ENCODE measurements at regions not wholly inside any gene's neighbourhood (a gene's known extent, or its start where the extent isn't known, plus 50 kb on each side); places are given as distances from the start of the nearest gene placed in this dataset.
"Not testable (repeated sequence)": the region's sequence is repeated elsewhere in the genome, so short reads cannot be mapped to it uniquely, and the experiment has no call there.

GRCh38 chr2:242098445-242099128, 229.1 kb downstream of the RTP5 start:
- CTCF ChIA-PET, result no interaction called here
- peaks cover 0 to 25% (median 0%) of the 10 kb centered on the region in 3 experiments for H3K36me3 ChIP-seq (ENCODE audit: control insufficient read depth in 2 of 3, insufficient read depth in 3 of 3, low read length in 3 of 3)
- peak; percentile 88 for ATAC-seq
- no peak overlapping the region for H3K27ac ChIP-seq (ENCODE audit: low read depth, low read length)
- peaks cover 0 to 34% (median 25%) of the 10 kb centered on the region in 7 donors for H3K4me1 Mint-ChIP-seq
- H3K27me3 ChIP-seq (ENCODE audit: control insufficient read depth in 2 of 2, insufficient read depth in 2 of 2, low read length in 2 of 2), result no peaks in the 10 kb centered on the region
- no peaks in the 10 kb centered on the region for H3K9me3 Mint-ChIP-seq
- POLR2A ChIA-PET, result interaction anchor here (0.7 kb wide), 1 partner anchor 27 kb away, joined by 3 read pairs; no protein-coding TSS in a partner anchor
- no peaks in the 10 kb centered on the region for H3K4me1 ChIP-seq (ENCODE audit: control insufficient read depth in 2 of 2, insufficient read depth in 2 of 2, low read length in 2 of 2)
- no peak overlapping the region for H3K27ac Mint-ChIP-seq
- H3K9me3 ChIP-seq (ENCODE audit: control insufficient read depth in 2 of 3, low read length in 3 of 3), result no peaks in the 10 kb centered on the region
- peaks cover 3 to 37% (median 28%) of the 10 kb centered on the region in 5 donors for H3K36me3 Mint-ChIP-seq
- no peaks in the 10 kb centered on the region for H3K27me3 Mint-ChIP-seq
- H3K4me3 ChIP-seq (ENCODE audit: low read length), result no peak overlapping the region
- no peak for DNase-seq
- intact Hi-C loops (cut with micrococcal nuclease), result no loop called here
- no peak overlapping the region for H3K4me3 Mint-ChIP-seq

DNA sequence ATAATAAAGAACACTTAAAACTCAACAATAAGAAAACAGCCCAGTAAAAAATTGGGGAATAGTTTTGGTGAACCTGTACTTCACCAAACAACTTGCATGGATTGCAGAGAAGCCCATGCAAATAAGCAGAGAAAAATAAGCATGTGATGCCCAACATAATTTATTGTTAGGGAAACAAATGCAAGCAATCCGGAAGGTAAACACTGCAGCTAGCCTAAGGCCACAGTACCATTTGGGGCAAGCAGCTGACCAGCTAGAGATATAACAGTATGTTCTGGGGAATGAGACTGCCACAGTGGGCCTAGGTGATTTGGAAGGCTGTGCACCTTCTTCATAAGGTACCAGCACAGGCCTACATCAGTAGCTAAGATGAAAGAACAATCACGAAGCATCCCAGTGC, 233.6 kb downstream of the RTP5 start:
- H3K4me3 Mint-ChIP-seq; POLR2A ChIA-PET; H3K27ac ChIP-seq (ENCODE audit: low read depth, low read length); H3K27me3 ChIP-seq (ENCODE audit: control insufficient read depth in 2 of 2, insufficient read depth in 2 of 2, low read length in 2 of 2); H3K9me3 ChIP-seq (ENCODE audit: control insufficient read depth in 2 of 3, low read length in 3 of 3); H3K4me3 ChIP-seq (ENCODE audit: low read length); H3K27ac Mint-ChIP-seq; H3K27me3 Mint-ChIP-seq; H3K9me3 Mint-ChIP-seq; H3K4me1 ChIP-seq (ENCODE audit: control insufficient read depth in 2 of 2, insufficient read depth in 2 of 2, low read length in 2 of 2); DNase-seq; ATAC-seq; CTCF ChIA-PET; intact Hi-C loops (cut with micrococcal nuclease): not testable (repeated sequence)
- peaks cover 3 to 33% (median 26%) of the 10 kb centered on the region in 7 donors for H3K4me1 Mint-ChIP-seq
- H3K36me3 Mint-ChIP-seq, result peaks cover 0 to 50% (median 44%) of the 10 kb centered on the region in 5 donors
- peaks cover 0 to 21% (median 0%) of the 10 kb centered on the region in 3 experiments for H3K36me3 ChIP-seq (ENCODE audit: control insufficient read depth in 2 of 3, insufficient read depth in 3 of 3, low read length in 3 of 3)

- Mint-ChIP-seq H3K36me3 (peaks cover 0 to 44% (median 34%) of the 10 kb centered on the region in 5 donors), H3K4me1 (peaks cover 3 to 30% (median 22%) of the 10 kb centered on the region in 7 donors)
- H3K27ac Mint-ChIP-seq; H3K4me1 ChIP-seq (ENCODE audit: control insufficient read depth in 2 of 2, insufficient read depth in 2 of 2, low read length in 2 of 2); H3K9me3 Mint-ChIP-seq; POLR2A ChIA-PET; H3K27me3 Mint-ChIP-seq; H3K4me3 ChIP-seq (ENCODE audit: low read length); ATAC-seq; DNase-seq; H3K4me3 Mint-ChIP-seq; H3K27ac ChIP-seq (ENCODE audit: low read depth, low read length); intact Hi-C loops (cut with micrococcal nuclease); H3K9me3 ChIP-seq (ENCODE audit: control insufficient read depth in 2 of 3, low read length in 3 of 3); H3K27me3 ChIP-seq (ENCODE audit: control insufficient read depth in 2 of 2, insufficient read depth in 2 of 2, low read length in 2 of 2); CTCF ChIA-PET: not testable (repeated sequence)
- H3K36me3 ChIP-seq (ENCODE audit: control insufficient read depth in 2 of 3, insufficient read depth in 3 of 3, low read length in 3 of 3), result peaks cover 0 to 13% (median 0%) of the 10 kb centered on the region in 3 experiments
These were observed 234.8 kb downstream of the RTP5 start for GRCh38 chr2:242104202-242104956.

- H3K9me3 Mint-ChIP-seq; H3K9me3 ChIP-seq (ENCODE audit: control insufficient read depth in 2 of 3, low read length in 3 of 3); H3K27ac ChIP-seq (ENCODE audit: low read depth, low read length); H3K36me3 ChIP-seq (ENCODE audit: control insufficient read depth in 2 of 3, insufficient read depth in 3 of 3, low read length in 3 of 3); H3K27me3 ChIP-seq (ENCODE audit: control insufficient read depth in 2 of 2, insufficient read depth in 2 of 2, low read length in 2 of 2); CTCF ChIA-PET; H3K4me3 Mint-ChIP-seq; H3K27me3 Mint-ChIP-seq; ATAC-seq; H3K27ac Mint-ChIP-seq; H3K4me1 ChIP-seq (ENCODE audit: control insufficient read depth in 2 of 2, insufficient read depth in 2 of 2, low read length in 2 of 2); intact Hi-C loops (cut with micrococcal nuclease); H3K4me3 ChIP-seq (ENCODE audit: low read length); DNase-seq; POLR2A ChIA-PET: not testable (repeated sequence)
- Mint-ChIP-seq H3K4me1 (peaks cover 3 to 21% (median 13%) of the 10 kb centered on the region in 7 donors), H3K36me3 (peaks cover 0 to 50% (median 28%) of the 10 kb centered on the region in 5 donors)
These were observed 237.5 kb downstream of the RTP5 start for GRCh38 chr2:242107065-242107464.

GRCh38 chr2:242108797-242109500, 239.4 kb downstream of the RTP5 start:
- Mint-ChIP-seq H3K36me3 (peaks cover 0 to 41% (median 27%) of the 10 kb centered on the region in 5 donors), H3K4me1 (peaks cover 3 to 21% (median 13%) of the 10 kb centered on the region in 7 donors)
- DNase-seq; CTCF ChIA-PET; H3K9me3 ChIP-seq (ENCODE audit: control insufficient read depth in 2 of 3, low read length in 3 of 3); H3K9me3 Mint-ChIP-seq; POLR2A ChIA-PET; H3K4me3 ChIP-seq (ENCODE audit: low read length); H3K4me1 ChIP-seq (ENCODE audit: control insufficient read depth in 2 of 2, insufficient read depth in 2 of 2, low read length in 2 of 2); H3K4me3 Mint-ChIP-seq; intact Hi-C loops (cut with micrococcal nuclease); H3K36me3 ChIP-seq (ENCODE audit: control insufficient read depth in 2 of 3, insufficient read depth in 3 of 3, low read length in 3 of 3); H3K27me3 ChIP-seq (ENCODE audit: control insufficient read depth in 2 of 2, insufficient read depth in 2 of 2, low read length in 2 of 2); ATAC-seq; H3K27me3 Mint-ChIP-seq; H3K27ac Mint-ChIP-seq; H3K27ac ChIP-seq (ENCODE audit: low read depth, low read length): not testable (repeated sequence)

DNA sequence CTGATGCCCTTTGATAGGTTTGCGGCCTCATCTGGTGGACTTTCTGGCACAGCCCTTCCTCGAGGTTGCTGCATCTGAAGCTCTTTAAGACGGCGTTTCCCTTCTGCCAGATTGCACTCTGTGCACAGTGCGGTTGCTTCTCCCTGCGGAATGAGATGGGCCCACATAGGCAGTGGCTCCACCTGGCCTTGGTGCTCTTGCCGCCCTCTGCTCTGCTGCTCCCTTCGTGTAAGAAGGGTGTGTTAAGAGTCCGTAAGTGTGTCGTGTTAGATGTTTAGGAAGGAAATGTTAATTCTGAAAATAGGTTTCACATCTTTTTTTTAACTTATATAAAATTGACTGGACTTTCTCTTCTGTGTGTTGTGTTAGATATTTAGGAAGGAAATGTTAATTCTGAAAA, 240.3 kb downstream of the RTP5 start:
- H3K9me3 ChIP-seq (ENCODE audit: control insufficient read depth in 2 of 3, low read length in 3 of 3); CTCF ChIA-PET; POLR2A ChIA-PET; intact Hi-C loops (cut with micrococcal nuclease); H3K27me3 ChIP-seq (ENCODE audit: control insufficient read depth in 2 of 2, insufficient read depth in 2 of 2, low read length in 2 of 2); H3K4me3 ChIP-seq (ENCODE audit: low read length); H3K4me3 Mint-ChIP-seq; H3K27ac ChIP-seq (ENCODE audit: low read depth, low read length); H3K4me1 ChIP-seq (ENCODE audit: control insufficient read depth in 2 of 2, insufficient read depth in 2 of 2, low read length in 2 of 2); H3K9me3 Mint-ChIP-seq; H3K27ac Mint-ChIP-seq; H3K27me3 Mint-ChIP-seq; H3K36me3 ChIP-seq (ENCODE audit: control insufficient read depth in 2 of 3, insufficient read depth in 3 of 3, low read length in 3 of 3); DNase-seq; ATAC-seq: not testable (repeated sequence)
- H3K4me1 Mint-ChIP-seq, result peaks cover 0 to 20% (median 10%) of the 10 kb centered on the region in 7 donors
- H3K36me3 Mint-ChIP-seq, result peaks cover 0 to 35% (median 21%) of the 10 kb centered on the region in 5 donors
